ENCODE measurements at regions not wholly inside any gene's neighbourhood (a gene's known extent, or its start where the extent isn't known, plus 50 kb on each side); places are given as distances from the start of the nearest gene placed in this dataset.
A peak's percentile ranks its signal among the peaks of the same experiment; 100 is the strongest.
"Not testable (repeated sequence)": the region's sequence is repeated elsewhere in the genome, so short reads cannot be mapped to it uniquely, and the experiment has no call there.

DNA sequence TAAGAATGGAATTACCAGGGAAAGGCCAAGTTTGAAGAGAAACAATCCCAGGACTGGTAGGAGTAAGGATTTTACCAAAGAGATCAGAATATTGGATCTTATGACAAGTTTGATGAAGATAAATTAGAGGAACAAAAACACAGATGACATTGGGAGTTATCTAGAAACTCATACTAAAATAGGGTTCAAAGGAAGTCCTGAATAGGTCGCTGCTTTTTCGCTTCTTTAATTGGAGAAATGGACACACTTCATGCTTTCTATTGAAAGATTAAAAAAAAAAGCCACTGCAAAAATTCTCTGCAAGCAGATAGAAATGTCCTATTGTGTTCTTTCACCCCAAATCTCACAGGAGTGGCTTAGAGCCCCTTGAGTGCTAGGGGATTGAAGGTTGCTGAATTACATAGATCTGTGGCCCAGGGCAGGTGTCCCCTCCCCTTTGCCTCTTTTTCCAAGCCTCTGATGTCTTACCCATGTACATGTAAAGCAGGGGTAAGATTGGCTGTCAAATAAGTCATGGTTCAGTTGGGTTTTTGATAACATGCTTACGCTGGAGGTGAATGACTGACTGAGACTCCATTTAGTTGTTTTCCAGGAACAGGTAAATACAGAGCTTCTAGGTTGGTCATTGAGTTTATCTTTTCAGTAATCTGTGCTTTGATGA lies 152.0 kb downstream of the OR13A1 start:
- TF ChIP-seq BACH2 (CRISPR knock-in tag; IDR thresholded peaks at IDR 0.05; ENCODE audit: borderline replicate concordance), result no peak
- no peak for TF ChIP-seq ISL1 (CRISPR knock-in tag; IDR thresholded peaks at IDR 0.05)
- no peak for TF ChIP-seq CREB5 (CRISPR knock-in tag; IDR thresholded peaks at IDR 0.05; ENCODE audit: low read depth)
- no peak for TF ChIP-seq GLIS3 (CRISPR knock-in tag; IDR thresholded peaks at IDR 0.05)
- TF ChIP-seq ESRRG (CRISPR knock-in tag; IDR thresholded peaks at IDR 0.05), result no peak
- TF ChIP-seq RARB (CRISPR knock-in tag; IDR thresholded peaks at IDR 0.05), result no peak
- TF ChIP-seq ZC3H10 (CRISPR knock-in tag; IDR thresholded peaks at IDR 0.05), result no peak
- TF ChIP-seq, protein P1, sequence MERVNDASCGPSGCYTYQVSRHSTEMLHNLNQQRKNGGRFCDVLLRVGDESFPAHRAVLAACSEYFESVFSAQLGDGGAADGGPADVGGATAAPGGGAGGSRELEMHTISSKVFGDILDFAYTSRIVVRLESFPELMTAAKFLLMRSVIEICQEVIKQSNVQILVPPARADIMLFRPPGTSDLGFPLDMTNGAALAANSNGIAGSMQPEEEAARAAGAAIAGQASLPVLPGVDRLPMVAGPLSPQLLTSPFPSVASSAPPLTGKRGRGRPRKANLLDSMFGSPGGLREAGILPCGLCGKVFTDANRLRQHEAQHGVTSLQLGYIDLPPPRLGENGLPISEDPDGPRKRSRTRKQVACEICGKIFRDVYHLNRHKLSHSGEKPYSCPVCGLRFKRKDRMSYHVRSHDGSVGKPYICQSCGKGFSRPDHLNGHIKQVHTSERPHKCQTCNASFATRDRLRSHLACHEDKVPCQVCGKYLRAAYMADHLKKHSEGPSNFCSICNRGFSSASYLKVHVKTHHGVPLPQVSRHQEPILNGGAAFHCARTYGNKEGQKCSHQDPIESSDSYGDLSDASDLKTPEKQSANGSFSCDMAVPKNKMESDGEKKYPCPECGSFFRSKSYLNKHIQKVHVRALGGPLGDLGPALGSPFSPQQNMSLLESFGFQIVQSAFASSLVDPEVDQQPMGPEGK (CRISPR knock-in tag; IDR thresholded peaks at IDR 0.05; ENCODE audit: borderline replicate concordance), result no peak
- no peak for TF ChIP-seq ARNTL (CRISPR knock-in tag; IDR thresholded peaks at IDR 0.05; ENCODE audit: borderline replicate concordance, low read depth)
- TF ChIP-seq TOX (CRISPR knock-in tag; IDR thresholded peaks at IDR 0.05; ENCODE audit: borderline replicate concordance), result no peak
- no peak for TF ChIP-seq ZFP3 (CRISPR knock-in tag; IDR thresholded peaks at IDR 0.05)
- TF ChIP-seq, protein P2, sequence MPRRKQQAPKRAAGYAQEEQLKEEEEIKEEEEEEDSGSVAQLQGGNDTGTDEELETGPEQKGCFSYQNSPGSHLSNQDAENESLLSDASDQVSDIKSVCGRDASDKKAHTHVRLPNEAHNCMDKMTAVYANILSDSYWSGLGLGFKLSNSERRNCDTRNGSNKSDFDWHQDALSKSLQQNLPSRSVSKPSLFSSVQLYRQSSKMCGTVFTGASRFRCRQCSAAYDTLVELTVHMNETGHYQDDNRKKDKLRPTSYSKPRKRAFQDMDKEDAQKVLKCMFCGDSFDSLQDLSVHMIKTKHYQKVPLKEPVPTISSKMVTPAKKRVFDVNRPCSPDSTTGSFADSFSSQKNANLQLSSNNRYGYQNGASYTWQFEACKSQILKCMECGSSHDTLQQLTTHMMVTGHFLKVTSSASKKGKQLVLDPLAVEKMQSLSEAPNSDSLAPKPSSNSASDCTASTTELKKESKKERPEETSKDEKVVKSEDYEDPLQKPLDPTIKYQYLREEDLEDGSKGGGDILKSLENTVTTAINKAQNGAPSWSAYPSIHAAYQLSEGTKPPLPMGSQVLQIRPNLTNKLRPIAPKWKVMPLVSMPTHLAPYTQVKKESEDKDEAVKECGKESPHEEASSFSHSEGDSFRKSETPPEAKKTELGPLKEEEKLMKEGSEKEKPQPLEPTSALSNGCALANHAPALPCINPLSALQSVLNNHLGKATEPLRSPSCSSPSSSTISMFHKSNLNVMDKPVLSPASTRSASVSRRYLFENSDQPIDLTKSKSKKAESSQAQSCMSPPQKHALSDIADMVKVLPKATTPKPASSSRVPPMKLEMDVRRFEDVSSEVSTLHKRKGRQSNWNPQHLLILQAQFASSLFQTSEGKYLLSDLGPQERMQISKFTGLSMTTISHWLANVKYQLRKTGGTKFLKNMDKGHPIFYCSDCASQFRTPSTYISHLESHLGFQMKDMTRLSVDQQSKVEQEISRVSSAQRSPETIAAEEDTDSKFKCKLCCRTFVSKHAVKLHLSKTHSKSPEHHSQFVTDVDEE (CRISPR knock-in tag; IDR thresholded peaks at IDR 0.05), result no peak
- TF ChIP-seq ZNF8 (CRISPR knock-in tag; IDR thresholded peaks at IDR 0.05), result no peak
- ATAC-seq, result no peak

GRCh38 chr10:45175520-45176118 lies 139.8 kb downstream of the OR13A1 start:
- ATAC-seq, result not testable (repeated sequence)

- no peak for TF ChIP-seq ARNTL (CRISPR knock-in tag; IDR thresholded peaks at IDR 0.05; ENCODE audit: borderline replicate concordance, low read depth)
- TF ChIP-seq, protein P3, sequence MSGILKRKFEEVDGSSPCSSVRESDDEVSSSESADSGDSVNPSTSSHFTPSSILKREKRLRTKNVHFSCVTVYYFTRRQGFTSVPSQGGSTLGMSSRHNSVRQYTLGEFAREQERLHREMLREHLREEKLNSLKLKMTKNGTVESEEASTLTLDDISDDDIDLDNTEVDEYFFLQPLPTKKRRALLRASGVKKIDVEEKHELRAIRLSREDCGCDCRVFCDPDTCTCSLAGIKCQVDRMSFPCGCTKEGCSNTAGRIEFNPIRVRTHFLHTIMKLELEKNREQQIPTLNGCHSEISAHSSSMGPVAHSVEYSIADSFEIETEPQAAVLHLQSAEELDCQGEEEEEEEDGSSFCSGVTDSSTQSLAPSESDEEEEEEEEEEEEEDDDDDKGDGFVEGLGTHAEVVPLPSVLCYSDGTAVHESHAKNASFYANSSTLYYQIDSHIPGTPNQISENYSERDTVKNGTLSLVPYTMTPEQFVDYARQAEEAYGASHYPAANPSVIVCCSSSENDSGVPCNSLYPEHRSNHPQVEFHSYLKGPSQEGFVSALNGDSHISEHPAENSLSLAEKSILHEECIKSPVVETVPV (CRISPR knock-in tag; IDR thresholded peaks at IDR 0.05), result no peak
- no peak for TF ChIP-seq ZFP30 (CRISPR knock-in tag; IDR thresholded peaks at IDR 0.05)
- TF ChIP-seq, protein P2 (CRISPR knock-in tag; IDR thresholded peaks at IDR 0.05), result no peak
- TF ChIP-seq ZNF70 (CRISPR knock-in tag; IDR thresholded peaks at IDR 0.05), result no peak
- TF ChIP-seq, protein P1 (CRISPR knock-in tag; IDR thresholded peaks at IDR 0.05; ENCODE audit: borderline replicate concordance), result no peak
- TF ChIP-seq ZNF565 (CRISPR knock-in tag; conservative IDR thresholded peaks at IDR 0.05; ENCODE audit: low read depth), result no peak
- ATAC-seq, result peak; percentile 26; the same call in 1 of the 3 replicates
Observed at GRCh38 chr10:45179691-45180090, 135.7 kb downstream of the OR13A1 start.
